ENCODE measurements at regions not wholly inside any gene's neighbourhood (a gene's known extent, or its start where the extent isn't known, plus 50 kb on each side); places are given as distances from the start of the nearest gene placed in this dataset.

DNA sequence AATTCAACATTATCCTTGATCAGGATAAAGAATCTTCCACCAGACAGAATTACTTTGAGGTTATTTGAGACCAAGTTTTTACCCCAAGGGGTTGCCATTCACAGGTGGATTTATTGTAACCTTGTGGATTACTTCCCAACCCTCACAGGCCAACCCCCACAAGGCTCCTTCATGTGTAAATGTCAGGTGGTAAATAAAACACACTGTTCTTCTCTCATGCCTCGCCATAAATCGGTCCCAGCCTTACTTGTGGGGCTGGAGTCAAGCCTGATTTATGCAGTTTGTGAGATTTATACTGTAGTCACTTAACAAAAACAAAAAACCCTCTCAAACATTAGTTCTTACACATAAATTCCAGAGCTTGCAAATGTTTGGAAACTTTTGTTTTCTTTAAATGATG, 98.6 kb upstream of the IRX3 start:
- no peak overlapping the region for H3K27ac Mint-ChIP-seq
- Histone ChIP-seq H3K36me3 (ENCODE audit: insufficient read depth, low read length) (no peaks in the 10 kb centered on the region), H3K4me1 (ENCODE audit: insufficient read depth, low read length) (no peaks in the 10 kb centered on the region), H3K9me3 (ENCODE audit: control insufficient read depth in 1 of 2, insufficient read depth in 1 of 2, low read length in 2 of 2) (peaks cover 0 to 8% of the 10 kb centered on the region in 2 experiments), H3K27me3 (ENCODE audit: control insufficient read depth in 1 of 2, insufficient read depth in 2 of 2, low read length in 2 of 2) (peaks cover 0 to 5% of the 10 kb centered on the region in 2 experiments), H3K27ac (ENCODE audit: low read depth in 1 of 2, low read length in 2 of 2) (no peak overlapping the region), H3K4me3 (ENCODE audit: low read length) (no peak overlapping the region)
- H3K4me3 Mint-ChIP-seq: no peak overlapping the region
- H3K4me1 Mint-ChIP-seq (ENCODE audit: low read depth): no peaks in the 10 kb centered on the region
- ATAC-seq (ENCODE audit: poor library complexity) (no peak), DNase-seq (no peak)
- CTCF ChIA-PET: no interaction called here
- POLR2A ChIA-PET: no interaction called here
- H3K9me3 Mint-ChIP-seq: peaks cover 6% of the 10 kb centered on the region
- TF ChIP-seq, protein P1, sequence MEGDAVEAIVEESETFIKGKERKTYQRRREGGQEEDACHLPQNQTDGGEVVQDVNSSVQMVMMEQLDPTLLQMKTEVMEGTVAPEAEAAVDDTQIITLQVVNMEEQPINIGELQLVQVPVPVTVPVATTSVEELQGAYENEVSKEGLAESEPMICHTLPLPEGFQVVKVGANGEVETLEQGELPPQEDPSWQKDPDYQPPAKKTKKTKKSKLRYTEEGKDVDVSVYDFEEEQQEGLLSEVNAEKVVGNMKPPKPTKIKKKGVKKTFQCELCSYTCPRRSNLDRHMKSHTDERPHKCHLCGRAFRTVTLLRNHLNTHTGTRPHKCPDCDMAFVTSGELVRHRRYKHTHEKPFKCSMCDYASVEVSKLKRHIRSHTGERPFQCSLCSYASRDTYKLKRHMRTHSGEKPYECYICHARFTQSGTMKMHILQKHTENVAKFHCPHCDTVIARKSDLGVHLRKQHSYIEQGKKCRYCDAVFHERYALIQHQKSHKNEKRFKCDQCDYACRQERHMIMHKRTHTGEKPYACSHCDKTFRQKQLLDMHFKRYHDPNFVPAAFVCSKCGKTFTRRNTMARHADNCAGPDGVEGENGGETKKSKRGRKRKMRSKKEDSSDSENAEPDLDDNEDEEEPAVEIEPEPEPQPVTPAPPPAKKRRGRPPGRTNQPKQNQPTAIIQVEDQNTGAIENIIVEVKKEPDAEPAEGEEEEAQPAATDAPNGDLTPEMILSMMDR (IDR thresholded peaks at IDR 0.05): no peak
- intact Hi-C loops (cut with DNase I, micrococcal nuclease): no loop called here
- H3K27me3 Mint-ChIP-seq: peaks cover 5% of the 10 kb centered on the region
- no peaks in the 10 kb centered on the region for H3K36me3 Mint-ChIP-seq (ENCODE audit: low read depth)

DNA sequence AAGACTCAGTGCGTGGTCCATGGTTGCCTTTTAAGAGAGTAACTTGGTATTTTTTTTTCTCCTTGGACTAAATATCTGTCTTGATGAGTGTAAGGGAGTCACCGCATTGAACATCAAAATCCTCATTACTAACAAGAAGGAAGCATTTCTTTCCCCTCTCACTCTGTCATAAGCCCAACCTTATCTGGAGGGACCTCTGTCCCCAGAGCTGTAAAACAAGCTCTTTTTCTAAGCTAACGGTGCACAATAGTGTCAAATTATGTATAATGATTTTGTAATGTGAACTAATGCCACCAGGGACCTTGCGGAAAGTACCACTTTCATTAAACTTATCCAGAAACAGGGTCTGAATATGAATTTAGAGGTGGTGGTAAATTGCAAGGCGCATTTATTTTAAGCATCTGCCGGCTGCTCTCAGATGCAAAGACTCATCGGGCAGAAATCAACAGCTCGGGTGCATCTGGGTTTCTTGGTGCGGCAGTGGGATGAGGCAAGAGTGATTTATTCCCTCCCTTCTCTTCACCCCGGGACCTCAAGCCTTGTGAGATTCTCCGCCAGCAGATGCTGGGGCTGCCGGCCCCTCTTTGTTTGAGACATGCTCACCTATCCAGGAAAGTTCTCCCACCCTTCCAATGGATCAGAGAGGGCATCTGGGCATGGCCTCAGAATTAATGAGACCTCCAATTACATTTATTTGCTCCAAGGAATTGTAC, 95.2 kb upstream of the IRX3 start:
- no peak for DNase-seq
- H3K4me1 Mint-ChIP-seq (ENCODE audit: low read depth): no peaks in the 10 kb centered on the region
- Histone ChIP-seq H3K4me3 (ENCODE audit: low read length) (no peak overlapping the region), H3K27ac (ENCODE audit: low read depth in 1 of 2, low read length in 2 of 2) (no peak overlapping the region), H3K27me3 (ENCODE audit: control insufficient read depth in 1 of 2, insufficient read depth in 2 of 2, low read length in 2 of 2) (no peaks in the 10 kb centered on the region), H3K36me3 (ENCODE audit: insufficient read depth, low read length) (no peaks in the 10 kb centered on the region), H3K4me1 (ENCODE audit: insufficient read depth, low read length) (no peaks in the 10 kb centered on the region), H3K9me3 (ENCODE audit: control insufficient read depth in 1 of 2, insufficient read depth in 1 of 2, low read length in 2 of 2) (peaks cover 7 to 8% of the 10 kb centered on the region in 2 experiments)
- intact Hi-C loops (cut with DNase I, micrococcal nuclease): no loop called here
- H3K9me3 Mint-ChIP-seq: peaks cover 8% of the 10 kb centered on the region
- ChIA-PET CTCF (no interaction called here), POLR2A (no interaction called here)
- TF ChIP-seq, protein P1 (IDR thresholded peaks at IDR 0.05): no peak
- ATAC-seq (ENCODE audit: poor library complexity): no peak
- peaks cover 9% of the 10 kb centered on the region for H3K27me3 Mint-ChIP-seq
- H3K27ac Mint-ChIP-seq: no peak overlapping the region
- no peaks in the 10 kb centered on the region for H3K36me3 Mint-ChIP-seq (ENCODE audit: low read depth)
- H3K4me3 Mint-ChIP-seq: no peak overlapping the region

DNA sequence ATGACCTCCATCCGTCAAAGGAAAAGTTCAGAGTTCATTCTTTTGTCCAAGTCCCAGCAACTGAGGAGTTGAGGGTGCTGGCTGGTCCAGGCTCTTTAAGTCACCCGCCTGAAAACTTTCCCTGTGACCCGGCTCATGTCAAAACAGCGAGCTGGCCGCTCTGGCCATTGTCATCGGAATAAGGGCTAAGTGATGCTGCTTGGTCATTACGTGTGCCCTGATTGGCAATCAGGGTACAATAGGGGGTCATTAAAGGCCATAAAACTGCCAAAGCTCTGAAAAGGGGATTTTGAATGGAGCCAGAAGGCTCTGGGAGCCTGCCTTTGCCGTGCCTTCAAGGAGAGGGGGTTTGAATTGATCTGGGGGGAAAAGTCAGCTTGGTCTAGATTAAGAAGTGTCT, 88.5 kb upstream of the IRX3 start:
- TF ChIP-seq, protein P1 (IDR thresholded peaks at IDR 0.05): no peak
- Histone ChIP-seq H3K4me3 (ENCODE audit: low read length) (no peak overlapping the region), H3K27ac (ENCODE audit: low read depth in 1 of 2, low read length in 2 of 2) (no peak overlapping the region), H3K36me3 (ENCODE audit: insufficient read depth, low read length) (no peaks in the 10 kb centered on the region), H3K4me1 (ENCODE audit: insufficient read depth, low read length) (no peaks in the 10 kb centered on the region), H3K9me3 (ENCODE audit: control insufficient read depth in 1 of 2, insufficient read depth in 1 of 2, low read length in 2 of 2) (peaks cover 0 to 29% of the 10 kb centered on the region in 2 experiments), H3K27me3 (ENCODE audit: control insufficient read depth in 1 of 2, insufficient read depth in 2 of 2, low read length in 2 of 2) (peaks cover 32% of the 10 kb centered on the region in 2 experiments)
- intact Hi-C loops (cut with DNase I, micrococcal nuclease): no loop called here
- Mint-ChIP-seq H3K27me3 (peaks cover 64% of the 10 kb centered on the region), H3K9me3 (peaks cover 2% of the 10 kb centered on the region), H3K4me3 (no peak overlapping the region), H3K36me3 (ENCODE audit: low read depth) (no peaks in the 10 kb centered on the region), H3K4me1 (ENCODE audit: low read depth) (no peaks in the 10 kb centered on the region), H3K27ac (no peak overlapping the region)
- CTCF ChIA-PET: no interaction called here
- POLR2A ChIA-PET: no interaction called here
- ATAC-seq (ENCODE audit: poor library complexity): no peak
- DNase-seq: no peak

Measured in CD4-positive, alpha-beta T cell (primary cell).